Stimulated activated CD4-positive, alpha-beta T cell treated with anti-CD3 and anti-CD28 coated beads, Interleukin-15, amount 100 ng/mL, for 24 hours (primary cell): ENCODE measurements at regions not wholly inside any gene's neighbourhood (a gene's known extent, or its start where the extent isn't known, plus 50 kb on each side); places are given as distances from the start of the nearest gene placed in this dataset.
"Not testable (repeated sequence)": the region's sequence is repeated elsewhere in the genome, so short reads cannot be mapped to it uniquely, and the experiment has no call there.

Experiments
- DNase-seq: peaks from one replicate; pipeline ENCODE4 v3.0.0-alpha.2; 2020

GRCh38 chr9:749716-750115, 91.8 kb upstream of the DMRT1 start:
- peak; percentile 46 for DNase-seq

GRCh38 chr9:750249-750967, 91.1 kb upstream of the DMRT1 start:
- DNase-seq: no peak

GRCh38 chr9:751137-752051, 90.1 kb upstream of the DMRT1 start:
- peak; percentile 22 for DNase-seq

- DNase-seq: no peak
Measured at GRCh38 chr9:752201-752600, 89.3 kb upstream of the DMRT1 start.

- DNase-seq: no peak
Measured at GRCh38 chr9:752681-753200, 88.8 kb upstream of the DMRT1 start.

- DNase-seq: not testable (repeated sequence)
Measured at GRCh38 chr9:753734-754133, 87.8 kb upstream of the DMRT1 start.

GRCh38 chr9:754150-754931, 87.2 kb upstream of the DMRT1 start:
- DNase-seq: no peak

GRCh38 chr9:755454-756381, 85.8 kb upstream of the DMRT1 start:
- no peak for DNase-seq

- peak; percentile 12 for DNase-seq
Measured at GRCh38 chr9:757246-757881, 84.1 kb upstream of the DMRT1 start.

- no peak for DNase-seq
Measured at GRCh38 chr9:758146-758545, 83.4 kb upstream of the DMRT1 start.

GRCh38 chr9:759541-759940, 82.0 kb upstream of the DMRT1 start:
- no peak for DNase-seq

- no peak for DNase-seq
Measured at GRCh38 chr9:759983-760736, 81.3 kb upstream of the DMRT1 start.

- no peak for DNase-seq
Measured at GRCh38 chr9:761176-761792, 80.2 kb upstream of the DMRT1 start.

- DNase-seq: no peak
Measured at GRCh38 chr9:761793-762560, 79.5 kb upstream of the DMRT1 start.

GRCh38 chr9:763692-764091, 77.8 kb upstream of the DMRT1 start:
- no peak for DNase-seq

GRCh38 chr9:764105-764524, 77.4 kb upstream of the DMRT1 start:
- DNase-seq: peak; percentile 46

- no peak for DNase-seq
Measured at GRCh38 chr9:764986-765385, 76.5 kb upstream of the DMRT1 start.

GRCh38 chr9:767061-767561, 74.4 kb upstream of the DMRT1 start:
- DNase-seq: not testable (repeated sequence)

- DNase-seq: no peak
Measured at GRCh38 chr9:776086-776485, 65.4 kb upstream of the DMRT1 start.
